Astrocyte (in vitro differentiated cells and primary cell): ENCODE measurements at regions not wholly inside any gene's neighbourhood (a gene's known extent, or its start where the extent isn't known, plus 50 kb on each side); places are given as distances from the start of the nearest gene placed in this dataset.

ENCODE experiments used
- EZH2 ChIP-seq: IDR thresholded peaks from 2 replicates; pipeline ENCODE4 v1.6.1; 2012; ENCODE audit warnings: mild to moderate bottlenecking, low read length, inconsistent platforms; ENCODE audit not compliant: insufficient read depth
- TF ChIP-seq, protein P1 (sequence below): IDR thresholded peaks from 2 replicates; pipeline ENCODE4 v1.5.1; 2011; ENCODE audit warnings: low read depth, mild to moderate bottlenecking, inconsistent platforms, low read length, moderate library complexity; ENCODE audit not compliant: insufficient read depth

DNA sequence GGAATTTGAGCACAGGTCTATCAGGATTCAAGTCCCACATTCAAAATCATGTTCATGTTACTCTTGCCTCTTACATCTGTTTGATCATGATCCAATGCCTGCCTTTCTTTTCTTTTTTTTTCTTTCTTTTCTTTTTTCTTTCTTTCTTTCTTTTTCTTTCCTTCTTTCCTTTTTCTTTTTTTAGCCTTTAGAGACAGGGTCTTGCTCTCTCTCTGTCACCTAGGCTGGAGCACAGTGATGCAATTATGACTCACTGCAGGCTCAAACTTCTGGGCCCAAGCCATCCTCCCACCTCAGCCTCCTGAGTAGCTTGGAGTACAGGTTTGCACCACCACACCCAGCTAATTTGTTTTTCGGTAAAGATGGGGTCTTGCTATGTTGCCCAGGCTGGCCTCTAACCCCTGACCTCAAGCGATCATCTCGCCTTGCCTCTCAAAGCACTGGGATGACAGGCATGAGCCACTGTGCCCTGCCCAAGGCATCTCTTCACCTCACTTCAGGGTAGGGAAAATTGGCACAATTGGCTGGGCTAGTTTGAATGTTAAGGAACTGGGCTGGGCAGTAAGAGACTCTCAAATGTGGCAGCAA is 359.2 kb downstream of the FBXW7 start:
- TF ChIP-seq, protein P1, sequence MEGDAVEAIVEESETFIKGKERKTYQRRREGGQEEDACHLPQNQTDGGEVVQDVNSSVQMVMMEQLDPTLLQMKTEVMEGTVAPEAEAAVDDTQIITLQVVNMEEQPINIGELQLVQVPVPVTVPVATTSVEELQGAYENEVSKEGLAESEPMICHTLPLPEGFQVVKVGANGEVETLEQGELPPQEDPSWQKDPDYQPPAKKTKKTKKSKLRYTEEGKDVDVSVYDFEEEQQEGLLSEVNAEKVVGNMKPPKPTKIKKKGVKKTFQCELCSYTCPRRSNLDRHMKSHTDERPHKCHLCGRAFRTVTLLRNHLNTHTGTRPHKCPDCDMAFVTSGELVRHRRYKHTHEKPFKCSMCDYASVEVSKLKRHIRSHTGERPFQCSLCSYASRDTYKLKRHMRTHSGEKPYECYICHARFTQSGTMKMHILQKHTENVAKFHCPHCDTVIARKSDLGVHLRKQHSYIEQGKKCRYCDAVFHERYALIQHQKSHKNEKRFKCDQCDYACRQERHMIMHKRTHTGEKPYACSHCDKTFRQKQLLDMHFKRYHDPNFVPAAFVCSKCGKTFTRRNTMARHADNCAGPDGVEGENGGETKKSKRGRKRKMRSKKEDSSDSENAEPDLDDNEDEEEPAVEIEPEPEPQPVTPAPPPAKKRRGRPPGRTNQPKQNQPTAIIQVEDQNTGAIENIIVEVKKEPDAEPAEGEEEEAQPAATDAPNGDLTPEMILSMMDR = no peak
- TF ChIP-seq EZH2 = no peak
